Trophoblast cell (in vitro differentiated cells and primary cell): ENCODE measurements at regions not wholly inside any gene's neighbourhood (a gene's known extent, or its start where the extent isn't known, plus 50 kb on each side); places are given as distances from the start of the nearest gene placed in this dataset.

Experiments
- DNase-seq, 2 donors: peaks; one replicate each; pipeline ENCODE4 v3.0.0-alpha.2; 2016
- H2AFZ ChIP-seq: 2 replicates; pipeline ENCODE4 v1.6.1; 2013; ENCODE audit warnings: low read length, moderate library complexity, mild to moderate bottlenecking; ENCODE audit not compliant: insufficient read depth, poor library complexity
- H2AK5ac ChIP-seq: 2 replicates; pipeline ENCODE4 v1.6.1; 2013; ENCODE audit warnings: mild to moderate bottlenecking, low read length
- H2BK120ac ChIP-seq: 2 replicates; pipeline ENCODE4 v1.6.1; 2013; ENCODE audit warnings: low read length, mild to moderate bottlenecking, moderate library complexity; ENCODE audit not compliant: insufficient read depth, poor library complexity
- H2BK12ac ChIP-seq: 2 replicates; pipeline ENCODE4 v1.6.1; 2013; ENCODE audit warnings: mild to moderate bottlenecking, low read length, moderate library complexity
- H2BK5ac ChIP-seq: 2 replicates; pipeline ENCODE4 v1.6.1; 2013; ENCODE audit warnings: low read length, low read depth, moderate library complexity, mild to moderate bottlenecking; ENCODE audit not compliant: poor library complexity
- H3K14ac ChIP-seq: 2 replicates; pipeline ENCODE4 v1.6.1; 2013; ENCODE audit warnings: mild to moderate bottlenecking, low read length
- H3K18ac ChIP-seq: 2 replicates; pipeline ENCODE4 v1.6.1; 2013; ENCODE audit warnings: mild to moderate bottlenecking, low read length
- H3K23ac ChIP-seq: 2 replicates; pipeline ENCODE4 v1.6.1; 2013; ENCODE audit warnings: low read length
- H3K27ac ChIP-seq: 2 replicates; pipeline ENCODE4 v1.5.1; 2013; ENCODE audit warnings: low read depth, mild to moderate bottlenecking, inconsistent platforms, low read length, moderate library complexity
- H3K27me3 ChIP-seq: 2 replicates; pipeline ENCODE4 v1.6.1; 2013; ENCODE audit warnings: inconsistent platforms, mild to moderate bottlenecking, low read length, moderate library complexity; ENCODE audit not compliant: insufficient read depth
- H3K36me3 ChIP-seq, 2 experiments: 1 replicate in 1 of 2; 2 replicates in 1 of 2; pipeline ENCODE4 v1.6.1; 2013; ENCODE audit warnings: low read length in 2 of 2, mild to moderate bottlenecking in 2 of 2, moderate library complexity in 1 of 2; ENCODE audit not compliant: insufficient read depth in 2 of 2, control insufficient read depth in 1 of 2
- H3K4ac ChIP-seq: 2 replicates; pipeline ENCODE4 v1.6.1; 2013; ENCODE audit warnings: low read depth, mild to moderate bottlenecking, low read length, moderate library complexity
- H3K4me1 ChIP-seq, 2 experiments: 1 replicate in 1 of 2; 2 replicates in 1 of 2; pipeline ENCODE4 v1.6.1; 2013; ENCODE audit warnings: low read length in 2 of 2, mild to moderate bottlenecking in 2 of 2, moderate library complexity in 1 of 2; ENCODE audit not compliant: insufficient read depth in 2 of 2, control insufficient read depth in 1 of 2
- H3K4me2 ChIP-seq: 2 replicates; pipeline ENCODE4 v1.6.1; 2013; ENCODE audit warnings: inconsistent platforms, mild to moderate bottlenecking, low read length, moderate library complexity
- H3K4me3 ChIP-seq: 2 replicates; pipeline ENCODE4 v1.5.1; 2013; ENCODE audit warnings: mild to moderate bottlenecking, low read depth, low read length, inconsistent platforms
- H3K79me1 ChIP-seq: one replicate; pipeline ENCODE4 v1.6.1; 2013; ENCODE audit warnings: low read length
- H3K79me2 ChIP-seq: 2 replicates; pipeline ENCODE4 v1.6.1; 2013; ENCODE audit warnings: low read length, mild to moderate bottlenecking; ENCODE audit not compliant: control insufficient read depth, insufficient read depth, poor library complexity
- H3K9ac ChIP-seq: 2 replicates; pipeline ENCODE4 v1.6.1; 2013; ENCODE audit warnings: mild to moderate bottlenecking, low read length
- H3K9me3 ChIP-seq: 2 replicates; pipeline ENCODE4 v1.6.1; 2013; ENCODE audit warnings: low read depth, mild to moderate bottlenecking, control low read depth, inconsistent platforms, low read length; ENCODE audit not compliant: insufficient read depth
- H4K12ac ChIP-seq: 2 replicates; pipeline ENCODE4 v1.6.1; 2013; ENCODE audit warnings: low read depth, mild to moderate bottlenecking, low read length, moderate library complexity
- H4K8ac ChIP-seq: 2 replicates; pipeline ENCODE4 v1.6.1; 2013; ENCODE audit warnings: low read depth, mild to moderate bottlenecking, low read length, moderate library complexity
- H4K91ac ChIP-seq: one replicate; pipeline ENCODE4 v1.6.1; 2013; ENCODE audit warnings: low read depth, mild to moderate bottlenecking, low read length, moderate library complexity
- WGBS: extraction: QIAGEN DNeasy Blood & Tissue Kit; methylation state at CpG from one replicate; pipeline ENCODE4 v1.1.7; 2013; ENCODE audit warnings: missing lambda C conversion rate; ENCODE audit not compliant: insufficient read length, insufficient coverage; ENCODE audit errors: extremely low coverage; 5-methylcytosine and 5-hydroxymethylcytosine counted together

DNA sequence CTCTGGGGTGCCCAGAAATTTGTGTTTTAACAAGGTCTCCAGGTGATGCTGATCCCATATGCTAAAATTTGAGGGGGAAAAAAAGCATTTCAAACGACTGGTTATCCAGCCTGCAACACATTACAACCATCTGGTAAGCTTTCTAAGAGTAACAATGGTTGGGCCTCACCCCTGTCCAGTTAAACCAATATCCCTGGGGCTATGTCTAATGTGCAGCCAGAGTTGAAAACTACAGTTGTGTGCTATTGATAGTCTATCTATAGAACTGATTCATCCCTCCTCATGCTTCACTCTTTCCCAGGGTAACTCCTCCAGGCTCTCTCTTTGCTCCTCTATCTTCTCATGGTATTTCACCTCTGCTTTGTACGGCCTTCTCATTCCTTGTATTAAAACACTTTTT lies 458.3 kb downstream of the MMUT start:
- WGBS = no CpG with 5 or more reads among the region's 2 CpGs
- no peak overlapping the region for H2BK120ac ChIP-seq
- no peaks in the 10 kb centered on the region for H3K27me3 ChIP-seq
- no peak overlapping the region for H3K18ac ChIP-seq
- H3K9ac ChIP-seq = no peak overlapping the region
- no peak for DNase-seq
- no peak overlapping the region for H4K8ac ChIP-seq
- H3K23ac ChIP-seq = no peak overlapping the region
- no peaks in the 10 kb centered on the region for H3K9me3 ChIP-seq
- H4K12ac ChIP-seq = no peak overlapping the region
- no peak overlapping the region for H3K4ac ChIP-seq
- no peak overlapping the region for H3K14ac ChIP-seq
- no peak overlapping the region for H3K4me3 ChIP-seq
- no peak overlapping the region for H2BK5ac ChIP-seq
- H2AFZ ChIP-seq = no peak overlapping the region
- H3K79me2 ChIP-seq = no peaks in the 10 kb centered on the region
- no peak overlapping the region for H3K4me2 ChIP-seq
- no peak overlapping the region for H2BK12ac ChIP-seq
- H3K79me1 ChIP-seq = no peaks in the 10 kb centered on the region
- H3K4me1 ChIP-seq = no peaks in the 10 kb centered on the region
- no peak overlapping the region for H4K91ac ChIP-seq
- no peaks in the 10 kb centered on the region for H3K36me3 ChIP-seq
- H2AK5ac ChIP-seq = no peak overlapping the region
- no peak overlapping the region for H3K27ac ChIP-seq

DNA sequence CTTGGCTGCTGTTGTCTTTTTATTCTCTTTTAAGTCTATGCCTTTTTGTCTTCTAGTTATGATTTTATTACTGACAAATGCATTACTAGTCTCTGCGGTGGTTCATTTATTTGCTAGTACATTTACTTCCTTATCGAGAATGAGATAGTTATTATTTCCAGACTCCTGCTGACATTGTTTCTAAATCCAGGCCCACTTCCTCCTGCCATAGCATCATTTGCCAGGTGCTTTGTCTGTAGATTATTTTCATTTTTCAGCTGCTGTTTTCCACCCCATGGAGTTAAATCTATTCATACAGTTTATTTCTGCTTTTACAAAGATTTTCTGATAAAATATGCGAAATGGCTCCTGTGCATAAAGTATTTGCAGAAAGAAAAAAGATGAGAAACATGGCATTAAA lies 459.7 kb downstream of the MMUT start:
- no peak overlapping the region for H4K8ac ChIP-seq
- no peaks in the 10 kb centered on the region for H3K79me2 ChIP-seq
- no peak overlapping the region for H3K4me2 ChIP-seq
- no peak overlapping the region for H4K91ac ChIP-seq
- no peak overlapping the region for H3K4me3 ChIP-seq
- no peak overlapping the region for H2AK5ac ChIP-seq
- no peak overlapping the region for H4K12ac ChIP-seq
- H3K18ac ChIP-seq = no peak overlapping the region
- H3K4me1 ChIP-seq = no peaks in the 10 kb centered on the region
- H3K27me3 ChIP-seq = no peaks in the 10 kb centered on the region
- no peak overlapping the region for H3K14ac ChIP-seq
- H3K79me1 ChIP-seq = no peaks in the 10 kb centered on the region
- H3K23ac ChIP-seq = no peak overlapping the region
- no peak overlapping the region for H2BK120ac ChIP-seq
- no peak overlapping the region for H2BK5ac ChIP-seq
- H3K4ac ChIP-seq = no peak overlapping the region
- no peaks in the 10 kb centered on the region for H3K36me3 ChIP-seq
- no peaks in the 10 kb centered on the region for H3K9me3 ChIP-seq
- no peak overlapping the region for H3K27ac ChIP-seq
- H2BK12ac ChIP-seq = no peak overlapping the region
- DNase-seq = no peak
- no peak overlapping the region for H3K9ac ChIP-seq
- no CpG with 5 or more reads among the region's 3 CpGs for WGBS
- H2AFZ ChIP-seq = no peak overlapping the region

DNA sequence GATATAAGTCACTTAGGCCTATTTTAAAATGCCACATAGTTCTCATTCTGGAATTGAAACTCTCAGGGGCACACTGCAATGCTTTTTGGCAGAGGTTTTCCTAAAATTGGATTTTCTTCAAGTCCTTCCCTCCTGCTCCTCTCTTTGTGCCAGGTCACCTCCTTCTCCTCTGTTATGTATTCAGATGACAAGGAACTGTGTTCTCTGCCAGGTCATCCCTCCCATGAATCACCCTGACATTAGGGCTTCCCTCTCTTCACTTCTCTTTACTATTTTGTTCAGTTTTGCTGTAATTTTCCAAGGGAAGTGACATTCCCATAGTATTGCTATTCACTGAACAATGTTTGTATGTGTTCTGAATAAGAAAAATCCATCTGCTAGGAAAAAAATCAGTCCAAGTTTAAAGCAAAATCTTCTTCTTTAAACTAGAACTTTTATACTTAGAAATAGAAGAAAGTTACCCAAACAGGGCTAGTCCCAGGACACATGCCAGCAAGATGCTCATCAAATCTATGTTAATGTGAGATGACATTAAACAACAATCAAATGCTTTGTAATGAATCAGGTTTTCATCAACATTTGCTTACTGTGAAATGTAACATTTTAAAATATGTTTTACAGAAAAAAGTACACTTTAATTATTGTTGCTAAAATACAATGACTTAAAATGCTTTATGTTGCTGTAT lies 461.1 kb downstream of the MMUT start:
- no peak overlapping the region for H4K8ac ChIP-seq
- H3K9ac ChIP-seq = no peak overlapping the region
- no peak overlapping the region for H3K23ac ChIP-seq
- no peak overlapping the region for H4K91ac ChIP-seq
- no peak overlapping the region for H3K14ac ChIP-seq
- no peak overlapping the region for H2BK12ac ChIP-seq
- no peaks in the 10 kb centered on the region for H3K36me3 ChIP-seq
- H3K27me3 ChIP-seq = no peaks in the 10 kb centered on the region
- H3K27ac ChIP-seq = no peak overlapping the region
- no peak overlapping the region for H3K4ac ChIP-seq
- no peak overlapping the region for H3K4me2 ChIP-seq
- no peak overlapping the region for H2BK120ac ChIP-seq
- no peak for DNase-seq
- H2AK5ac ChIP-seq = no peak overlapping the region
- no peak overlapping the region for H3K4me3 ChIP-seq
- H3K4me1 ChIP-seq = no peaks in the 10 kb centered on the region
- H4K12ac ChIP-seq = no peak overlapping the region
- no peaks in the 10 kb centered on the region for H3K79me1 ChIP-seq
- no peaks in the 10 kb centered on the region for H3K79me2 ChIP-seq
- H3K9me3 ChIP-seq = no peaks in the 10 kb centered on the region
- no peak overlapping the region for H2BK5ac ChIP-seq
- no peak overlapping the region for H2AFZ ChIP-seq
- no peak overlapping the region for H3K18ac ChIP-seq

DNA sequence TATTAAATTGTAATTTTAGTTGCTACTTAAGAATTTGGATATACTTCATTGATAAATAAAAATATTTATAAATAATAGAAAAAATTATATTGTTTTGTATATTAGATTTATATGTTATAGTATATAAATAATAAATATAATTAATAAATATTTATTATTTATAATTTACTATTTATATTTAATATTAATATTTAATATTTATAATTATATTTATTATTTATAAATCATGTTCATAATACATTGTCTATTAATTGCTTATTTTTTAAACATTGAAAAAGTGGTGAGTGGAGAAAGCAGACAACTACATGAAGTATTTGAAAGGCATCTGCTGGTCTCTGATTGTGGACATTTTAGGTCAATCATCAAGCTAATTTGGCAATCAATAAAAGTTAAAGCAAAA lies 464.5 kb downstream of the MMUT start:
- H4K8ac ChIP-seq = no peak overlapping the region
- H2BK12ac ChIP-seq = no peak overlapping the region
- no peaks in the 10 kb centered on the region for H3K4me1 ChIP-seq
- no peak overlapping the region for H2BK120ac ChIP-seq
- no peaks in the 10 kb centered on the region for H3K79me2 ChIP-seq
- DNase-seq = no peak
- no peak overlapping the region for H4K12ac ChIP-seq
- no peak overlapping the region for H3K23ac ChIP-seq
- no peak overlapping the region for H2AFZ ChIP-seq
- no peak overlapping the region for H2BK5ac ChIP-seq
- H3K79me1 ChIP-seq = no peaks in the 10 kb centered on the region
- no peaks in the 10 kb centered on the region for H3K9me3 ChIP-seq
- no peak overlapping the region for H3K4ac ChIP-seq
- no peak overlapping the region for H3K9ac ChIP-seq
- H3K18ac ChIP-seq = no peak overlapping the region
- no peak overlapping the region for H3K4me2 ChIP-seq
- H3K36me3 ChIP-seq = no peaks in the 10 kb centered on the region
- H3K27ac ChIP-seq = no peak overlapping the region
- no peak overlapping the region for H2AK5ac ChIP-seq
- H3K4me3 ChIP-seq = no peak overlapping the region
- H3K14ac ChIP-seq = no peak overlapping the region
- no peak overlapping the region for H4K91ac ChIP-seq
- no peaks in the 10 kb centered on the region for H3K27me3 ChIP-seq
